Gastroesophageal sphincter (tissue), 4 donors: ENCODE measurements at regions not wholly inside any gene's neighbourhood (a gene's known extent, or its start where the extent isn't known, plus 50 kb on each side); places are given as distances from the start of the nearest gene placed in this dataset.

ENCODE experiments used
- ATAC-seq: fragments of 150-250 bp; one replicate; pipeline ENCODE4 v1.9.1; 2016; ENCODE audit warnings: mild to moderate bottlenecking, moderate library complexity
- H3K27ac ChIP-seq, 4 donors: fragments of 200-600 bp; sonication (generic) in 3 of 4; 1 replicate in 3 of 4; 2 replicates in 1 of 4; pipeline ENCODE4 v1.5.1; 2016 to 2019
- H3K27me3 ChIP-seq: fragments of 200-600 bp; sonication (generic); one replicate; pipeline ENCODE4 v1.5.1; 2019
- H3K36me3 ChIP-seq, 2 donors: fragments of 200-600 bp; sonication (generic); one replicate each; pipeline ENCODE4 v1.5.1; 2019; ENCODE audit warnings: control low read depth in 1 of 2
- H3K4me1 ChIP-seq, 3 donors: fragments of 200-600 bp; sonication (generic); 1 replicate in 2 of 3; 2 replicates in 1 of 3; pipeline ENCODE4 v1.5.1; 2016 to 2019; ENCODE audit warnings: control low read depth in 2 of 3
- H3K4me3 ChIP-seq, 2 donors: fragments of 200-600 bp; sonication (generic); one replicate each; pipeline ENCODE4 v1.5.1; 2019; ENCODE audit warnings: mild to moderate bottlenecking in 1 of 2, moderate library complexity in 1 of 2
- H3K9me3 ChIP-seq, 3 donors: fragments of 200-600 bp; sonication (generic); one replicate each; pipeline ENCODE4 v1.5.1; 2017 to 2019; ENCODE audit warnings: control low read depth in 2 of 3
- EP300 ChIP-seq: sonication (generic); formaldehyde crosslinking; IDR thresholded peaks from one replicate; pipeline ENCODE4 v1.6.1; 2017; ENCODE audit warnings: antibody characterized with exemption, mild to moderate bottlenecking
- POLR2A ChIP-seq, 2 donors: fragments of 450-650 bp; IDR thresholded peaks; one replicate each; pipeline ENCODE4 v1.6.1; 2017; ENCODE audit warnings: antibody characterized with exemption in 2 of 2, mild to moderate bottlenecking in 2 of 2, moderate library complexity in 1 of 2
- POLR2AphosphoS5 ChIP-seq: sonication (generic); formaldehyde crosslinking; IDR thresholded peaks from one replicate; pipeline ENCODE4 v1.6.1; 2017; ENCODE audit warnings: antibody characterized with exemption
- WGBS, 2 donors: methylation state at CpG; one replicate each; pipeline ENCODE4 v1.1.5; 2018; ENCODE audit warnings: low coverage in 1 of 2; 5-methylcytosine and 5-hydroxymethylcytosine counted together
- small RNA-seq, 4 donors: library from RNA; depleted of rRNA; stranded (forward); fragments of <200 nt; gene quantifications; one replicate each; pipeline ENCODE3, GENCODE V24; 2016
- TF ChIP-seq, protein P1 (sequence below), 4 experiments: fragments of 200-600 bp in 2 of 4; fragments of 450-650 bp in 2 of 4; sonication (generic) in 1 of 4; IDR thresholded peaks; one replicate each; pipeline ENCODE4 v1.5.1; 2017 to 2019; ENCODE audit warnings: antibody characterized with exemption in 4 of 4, mild to moderate bottlenecking in 2 of 4, moderate library complexity in 2 of 4

DNA sequence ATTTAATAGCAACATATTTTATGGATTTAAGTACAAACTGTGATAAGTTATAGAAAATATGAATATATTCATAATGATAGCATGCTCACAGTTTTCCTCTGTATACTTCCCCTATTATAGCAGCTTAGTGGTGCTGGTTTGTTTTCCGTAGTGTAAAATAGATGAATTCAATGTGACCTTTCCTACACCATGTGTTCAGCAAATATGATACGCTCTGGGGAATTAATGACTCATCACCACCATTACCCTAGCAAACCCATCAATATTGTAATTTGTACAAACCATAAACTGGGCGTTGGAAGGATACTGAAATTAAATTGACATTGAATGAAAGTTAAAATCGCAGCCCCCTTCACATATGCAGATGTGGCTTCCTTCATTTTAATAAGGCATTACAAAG is 58.7 kb upstream of the CDH19 start:
- Histone ChIP-seq H3K4me3 (no peak overlapping the region), H3K36me3 (no peaks in the 10 kb centered on the region), H3K9me3 (no peaks in the 10 kb centered on the region), H3K27me3 (no peaks in the 10 kb centered on the region), H3K27ac (no peak overlapping the region), H3K4me1 (no peaks in the 10 kb centered on the region)
- ATAC-seq: no peak
- WGBS, 2 donors: 60 to 86% methylated on average over 4 of the region's 4 CpGs
- TF ChIP-seq, protein P1, sequence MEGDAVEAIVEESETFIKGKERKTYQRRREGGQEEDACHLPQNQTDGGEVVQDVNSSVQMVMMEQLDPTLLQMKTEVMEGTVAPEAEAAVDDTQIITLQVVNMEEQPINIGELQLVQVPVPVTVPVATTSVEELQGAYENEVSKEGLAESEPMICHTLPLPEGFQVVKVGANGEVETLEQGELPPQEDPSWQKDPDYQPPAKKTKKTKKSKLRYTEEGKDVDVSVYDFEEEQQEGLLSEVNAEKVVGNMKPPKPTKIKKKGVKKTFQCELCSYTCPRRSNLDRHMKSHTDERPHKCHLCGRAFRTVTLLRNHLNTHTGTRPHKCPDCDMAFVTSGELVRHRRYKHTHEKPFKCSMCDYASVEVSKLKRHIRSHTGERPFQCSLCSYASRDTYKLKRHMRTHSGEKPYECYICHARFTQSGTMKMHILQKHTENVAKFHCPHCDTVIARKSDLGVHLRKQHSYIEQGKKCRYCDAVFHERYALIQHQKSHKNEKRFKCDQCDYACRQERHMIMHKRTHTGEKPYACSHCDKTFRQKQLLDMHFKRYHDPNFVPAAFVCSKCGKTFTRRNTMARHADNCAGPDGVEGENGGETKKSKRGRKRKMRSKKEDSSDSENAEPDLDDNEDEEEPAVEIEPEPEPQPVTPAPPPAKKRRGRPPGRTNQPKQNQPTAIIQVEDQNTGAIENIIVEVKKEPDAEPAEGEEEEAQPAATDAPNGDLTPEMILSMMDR (IDR thresholded peaks at IDR 0.05): no peak
- no peak for TF ChIP-seq POLR2A (IDR thresholded peaks at IDR 0.05)
- TF ChIP-seq EP300: no peak
- no peak for TF ChIP-seq POLR2AphosphoS5

DNA sequence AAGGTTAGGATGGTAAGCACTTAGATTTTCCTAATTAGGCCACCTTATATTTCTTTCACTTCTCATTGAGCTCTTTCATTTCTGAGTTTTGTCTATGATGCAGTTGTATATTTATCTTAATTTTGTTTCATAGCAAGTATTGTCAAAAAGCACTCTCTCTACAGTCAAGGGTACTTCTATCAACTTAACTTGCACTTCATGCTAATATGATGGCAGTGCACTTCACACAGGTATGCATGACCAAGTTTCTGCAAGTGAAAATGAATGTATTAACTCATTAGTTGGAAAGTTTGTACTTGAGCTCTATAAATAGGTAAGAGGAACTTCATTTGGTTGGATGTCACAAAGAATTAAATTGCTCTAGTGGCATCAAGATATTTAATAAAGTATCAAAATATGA is 51.5 kb upstream of the CDH19 start:
- ATAC-seq: no peak

More for the DNA sequence above, 51.5 kb upstream of the CDH19 start:
- Histone ChIP-seq H3K27me3 (no peaks in the 10 kb centered on the region), H3K36me3 (no peaks in the 10 kb centered on the region), H3K4me1 (no peaks in the 10 kb centered on the region), H3K9me3 (no peaks in the 10 kb centered on the region), H3K4me3 (no peak overlapping the region), H3K27ac (no peak overlapping the region)
- TF ChIP-seq POLR2A (IDR thresholded peaks at IDR 0.05) (no peak), EP300 (no peak), POLR2AphosphoS5 (no peak)
- TF ChIP-seq, protein P1 (IDR thresholded peaks at IDR 0.05): no peak

Small RNAs in the stretch of these regions (small RNA-seq; reads per million reads assigned to genes)
- gene AC091042.1 (0 reads per million in 4 donors), gene MIR5011 (0 reads per million in 4 donors), gene RNU6-1037P (0 reads per million in 4 donors), gene RPL31P9 (0 reads per million in 4 donors)
